Natural killer cell (primary cell): ENCODE measurements at regions not wholly inside any gene's neighbourhood (a gene's known extent, or its start where the extent isn't known, plus 50 kb on each side); places are given as distances from the start of the nearest gene placed in this dataset.
"Not testable (repeated sequence)": the region's sequence is repeated elsewhere in the genome, so short reads cannot be mapped to it uniquely, and the experiment has no call there.

Experiments
- ATAC-seq, 3 donors: fragments of 150-1000 bp in 2 of 3; fragments of 200-7000 bp in 1 of 3; cut with Tn5 transposase; 1 replicate in 1 of 3; 2 replicates in 2 of 3; pipeline ENCODE4 v1.10.0; 2021; ENCODE audit warnings: mild to moderate bottlenecking in 2 of 3, moderate library complexity in 2 of 3
- DNase-seq, 2 donors: peaks; one replicate each; pipeline versions ENCODE4 v3.0.0 to v3.0.0-alpha.2; 2013 to 2021; ENCODE audit warnings: mixed read lengths in 1 of 2
- H3K27ac ChIP-seq: one replicate; pipeline ENCODE4 v1.5.1; 2013; ENCODE audit warnings: mild to moderate bottlenecking, low read length
- H3K27me3 ChIP-seq: one replicate; pipeline ENCODE4 v1.6.1; 2013; ENCODE audit warnings: low read length; ENCODE audit not compliant: control insufficient read depth, insufficient read depth
- H3K36me3 ChIP-seq: one replicate; pipeline ENCODE4 v1.6.1; 2013; ENCODE audit warnings: low read length; ENCODE audit not compliant: control insufficient read depth, insufficient read depth
- H3K4me1 ChIP-seq: one replicate; pipeline ENCODE4 v1.6.1; 2013; ENCODE audit warnings: low read length; ENCODE audit not compliant: control insufficient read depth, insufficient read depth
- H3K4me3 ChIP-seq: one replicate; pipeline ENCODE4 v1.5.1; 2013; ENCODE audit warnings: low read length
- H3K9me3 ChIP-seq: one replicate; pipeline ENCODE4 v1.6.1; 2013; ENCODE audit warnings: low read length; ENCODE audit not compliant: control insufficient read depth, insufficient read depth
- H3K27ac Mint-ChIP-seq, 2 donors: one replicate each; pipeline ENCODE4 v1.8.0; 2022; ENCODE audit warnings: mild to moderate bottlenecking in 2 of 2, mixed read lengths in 2 of 2, moderate library complexity in 1 of 2
- H3K27me3 Mint-ChIP-seq, 2 donors: one replicate each; pipeline ENCODE4 v1.8.0; 2022; ENCODE audit warnings: low read depth in 2 of 2, mixed read lengths in 2 of 2
- H3K36me3 Mint-ChIP-seq: one replicate; pipeline ENCODE4 v1.8.0; 2022; ENCODE audit warnings: mixed read lengths
- H3K4me1 Mint-ChIP-seq, 2 donors: one replicate each; pipeline ENCODE4 v1.8.0; 2022; ENCODE audit warnings: mixed read lengths in 2 of 2
- H3K4me3 Mint-ChIP-seq: one replicate; pipeline ENCODE4 v1.8.0; 2022; ENCODE audit warnings: mild to moderate bottlenecking, moderate library complexity, mixed read lengths
- H3K9me3 Mint-ChIP-seq, 2 donors: one replicate each; pipeline ENCODE4 v1.8.0; 2022; ENCODE audit warnings: mixed read lengths in 2 of 2
- whole genome bisulfite sequencing: methylation state at CpG from one replicate; pipeline ENCODE4 v1.1.7; 2013; ENCODE audit warnings: missing lambda C conversion rate; ENCODE audit not compliant: insufficient coverage; 5-methylcytosine and 5-hydroxymethylcytosine counted together
- intact Hi-C: fragments of 100-400 bp; cut with micrococcal nuclease; formaldehyde crosslinking; loops from one replicate; pipeline ENCODE4 v1.14.2; 2022

- H3K27me3 Mint-ChIP-seq, H3K4me3 Mint-ChIP-seq, H3K36me3 ChIP-seq, H3K4me3 ChIP-seq, DNase-seq, H3K4me1 ChIP-seq, H3K9me3 ChIP-seq, H3K27ac Mint-ChIP-seq, H3K27me3 ChIP-seq, H3K36me3 Mint-ChIP-seq, intact Hi-C loops, ATAC-seq, H3K27ac ChIP-seq, H3K4me1 Mint-ChIP-seq, H3K9me3 Mint-ChIP-seq: not testable (repeated sequence)
- no CpG with 5 or more reads among the region's 20 CpGs for WGBS
Observed at GRCh38 chr15:34528055-34528754, 55.2 kb downstream of the GOLGA8B start.

- intact Hi-C loops, H3K27ac Mint-ChIP-seq: not testable (repeated sequence)
- WGBS = no CpG with 5 or more reads among the region's 13 CpGs
Observed at GRCh38 chr15:34527641-34528040, 55.8 kb downstream of the GOLGA8B start.

GRCh38 chr15:34523849-34524248, 59.6 kb downstream of the GOLGA8B start:
- H3K27ac ChIP-seq, H3K27me3 Mint-ChIP-seq, H3K27me3 ChIP-seq, H3K27ac Mint-ChIP-seq, H3K36me3 Mint-ChIP-seq, H3K9me3 ChIP-seq, DNase-seq, H3K4me1 Mint-ChIP-seq, H3K36me3 ChIP-seq, H3K4me3 Mint-ChIP-seq, H3K4me1 ChIP-seq, intact Hi-C loops, H3K9me3 Mint-ChIP-seq, H3K4me3 ChIP-seq: not testable (repeated sequence)
- peak in 2 of 3 donors; percentile 50 to 66 for ATAC-seq
- WGBS = 72% methylated on average over 3 of the region's 12 CpGs

More at GRCh38 chr15:34527641-34528040, 55.8 kb downstream of the GOLGA8B start:
- not testable (repeated sequence) for H3K9me3 ChIP-seq, H3K36me3 ChIP-seq, H3K4me3 Mint-ChIP-seq, H3K4me3 ChIP-seq, H3K9me3 Mint-ChIP-seq, DNase-seq, H3K27ac ChIP-seq, H3K27me3 ChIP-seq, ATAC-seq, H3K4me1 Mint-ChIP-seq, H3K4me1 ChIP-seq, H3K27me3 Mint-ChIP-seq, H3K36me3 Mint-ChIP-seq

- H3K9me3 ChIP-seq, H3K27me3 ChIP-seq, DNase-seq, H3K4me3 Mint-ChIP-seq, ATAC-seq, H3K9me3 Mint-ChIP-seq, intact Hi-C loops, H3K27ac ChIP-seq, H3K4me3 ChIP-seq, H3K27ac Mint-ChIP-seq, H3K27me3 Mint-ChIP-seq, H3K36me3 ChIP-seq, H3K4me1 ChIP-seq, H3K36me3 Mint-ChIP-seq, H3K4me1 Mint-ChIP-seq: not testable (repeated sequence)
- WGBS = 42% methylated on average over 2 of the region's 12 CpGs
Observed at GRCh38 chr15:34522601-34523000, 60.9 kb downstream of the GOLGA8B start.

- H3K4me1 ChIP-seq, H3K9me3 ChIP-seq, ATAC-seq, H3K27ac ChIP-seq, H3K9me3 Mint-ChIP-seq, H3K4me3 ChIP-seq, H3K27ac Mint-ChIP-seq, H3K36me3 Mint-ChIP-seq, intact Hi-C loops, H3K36me3 ChIP-seq, H3K4me1 Mint-ChIP-seq, DNase-seq, H3K27me3 ChIP-seq, H3K4me3 Mint-ChIP-seq, H3K27me3 Mint-ChIP-seq: not testable (repeated sequence)
- 70% methylated on average over 9 of the region's 10 CpGs for WGBS
Observed at GRCh38 chr15:34521802-34522485, 61.5 kb downstream of the GOLGA8B start.
